SK-N-SH (cell line): ENCODE measurements at regions not wholly inside any gene's neighbourhood (a gene's known extent, or its start where the extent isn't known, plus 50 kb on each side); places are given as distances from the start of the nearest gene placed in this dataset.

ENCODE experiments used
- CHD2 ChIP-seq: fragments of 150-350 bp; IDR thresholded peaks from 2 replicates; pipeline ENCODE4 v1.6.1; 2018; ENCODE audit warnings: low read length; ENCODE audit not compliant: partially characterized antibody
- NRF1 ChIP-seq: IDR thresholded peaks from 2 replicates; pipeline ENCODE4 v1.6.1; 2012; ENCODE audit warnings: low read depth, mild to moderate bottlenecking, low read length
- POLR2AphosphoS5 ChIP-seq: IDR thresholded peaks from 2 replicates; pipeline ENCODE4 v1.6.1; 2012; ENCODE audit warnings: low read depth, low read length
- RAD21 ChIP-seq: IDR thresholded peaks from 2 replicates; pipeline ENCODE4 v1.6.1; 2012; ENCODE audit warnings: mild to moderate bottlenecking, low read length
- SMC3 ChIP-seq: IDR thresholded peaks from 2 replicates; pipeline ENCODE4 v1.6.1; 2012; ENCODE audit warnings: low read depth, low read length, improper control_type of control experiment
- YY1 ChIP-seq: IDR thresholded peaks from 2 replicates; pipeline ENCODE4 v1.4.0; 2012; ENCODE audit warnings: low read depth, mild to moderate bottlenecking
- TF ChIP-seq, protein P1 (sequence below): fragments of 200-600 bp; sonication (generic); IDR thresholded peaks from 2 replicates; pipeline ENCODE4 v1.6.1; 2017; ENCODE audit warnings: antibody characterized with exemption, mild to moderate bottlenecking, moderate library complexity
- TF ChIP-seq, protein P2 (sequence below): IDR thresholded peaks from 2 replicates; pipeline ENCODE4 v1.4.0; 2012; ENCODE audit warnings: low read depth, borderline replicate concordance
- TF ChIP-seq, protein P3 (sequence below): IDR thresholded peaks from 2 replicates; pipeline ENCODE4 v1.4.0; 2012; ENCODE audit warnings: low read depth, borderline replicate concordance
- TF ChIP-seq, protein P4 (sequence below): IDR thresholded peaks from 2 replicates; pipeline ENCODE4 v1.6.1; 2012; ENCODE audit warnings: mild to moderate bottlenecking, low read depth, low read length, moderate library complexity
- TF ChIP-seq, protein P5 (sequence below): fragments of 150-350 bp; IDR thresholded peaks from 2 replicates; pipeline ENCODE4 v1.6.1; 2017; ENCODE audit warnings: antibody characterized with exemption, low read length, low read depth, borderline replicate concordance

DNA sequence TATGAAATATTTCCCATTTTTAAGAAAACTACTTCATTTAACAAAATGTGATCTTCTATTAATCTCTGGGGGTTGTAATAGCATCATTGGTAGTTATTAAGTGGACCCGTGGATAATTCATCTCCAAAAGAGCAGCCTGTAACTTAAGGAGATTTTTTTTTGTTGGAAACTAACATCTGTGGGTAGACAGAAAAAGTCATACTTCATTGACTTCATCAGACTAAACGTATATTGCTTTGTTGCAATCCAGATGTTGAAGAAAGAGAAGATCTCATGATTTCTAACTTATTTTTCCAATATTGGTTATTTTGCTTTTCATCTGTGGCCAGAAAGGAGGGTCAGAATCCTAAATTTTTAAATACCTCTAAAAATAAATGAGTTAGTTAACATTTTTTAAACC lies 296.5 kb upstream of the MIR17HG start:
- TF ChIP-seq, protein P1, sequence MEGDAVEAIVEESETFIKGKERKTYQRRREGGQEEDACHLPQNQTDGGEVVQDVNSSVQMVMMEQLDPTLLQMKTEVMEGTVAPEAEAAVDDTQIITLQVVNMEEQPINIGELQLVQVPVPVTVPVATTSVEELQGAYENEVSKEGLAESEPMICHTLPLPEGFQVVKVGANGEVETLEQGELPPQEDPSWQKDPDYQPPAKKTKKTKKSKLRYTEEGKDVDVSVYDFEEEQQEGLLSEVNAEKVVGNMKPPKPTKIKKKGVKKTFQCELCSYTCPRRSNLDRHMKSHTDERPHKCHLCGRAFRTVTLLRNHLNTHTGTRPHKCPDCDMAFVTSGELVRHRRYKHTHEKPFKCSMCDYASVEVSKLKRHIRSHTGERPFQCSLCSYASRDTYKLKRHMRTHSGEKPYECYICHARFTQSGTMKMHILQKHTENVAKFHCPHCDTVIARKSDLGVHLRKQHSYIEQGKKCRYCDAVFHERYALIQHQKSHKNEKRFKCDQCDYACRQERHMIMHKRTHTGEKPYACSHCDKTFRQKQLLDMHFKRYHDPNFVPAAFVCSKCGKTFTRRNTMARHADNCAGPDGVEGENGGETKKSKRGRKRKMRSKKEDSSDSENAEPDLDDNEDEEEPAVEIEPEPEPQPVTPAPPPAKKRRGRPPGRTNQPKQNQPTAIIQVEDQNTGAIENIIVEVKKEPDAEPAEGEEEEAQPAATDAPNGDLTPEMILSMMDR: no peak
- TF ChIP-seq YY1 (no peak), CHD2 (no peak), NRF1 (no peak), POLR2AphosphoS5 (no peak), SMC3 (no peak), RAD21 (no peak)
- TF ChIP-seq, protein P2, sequence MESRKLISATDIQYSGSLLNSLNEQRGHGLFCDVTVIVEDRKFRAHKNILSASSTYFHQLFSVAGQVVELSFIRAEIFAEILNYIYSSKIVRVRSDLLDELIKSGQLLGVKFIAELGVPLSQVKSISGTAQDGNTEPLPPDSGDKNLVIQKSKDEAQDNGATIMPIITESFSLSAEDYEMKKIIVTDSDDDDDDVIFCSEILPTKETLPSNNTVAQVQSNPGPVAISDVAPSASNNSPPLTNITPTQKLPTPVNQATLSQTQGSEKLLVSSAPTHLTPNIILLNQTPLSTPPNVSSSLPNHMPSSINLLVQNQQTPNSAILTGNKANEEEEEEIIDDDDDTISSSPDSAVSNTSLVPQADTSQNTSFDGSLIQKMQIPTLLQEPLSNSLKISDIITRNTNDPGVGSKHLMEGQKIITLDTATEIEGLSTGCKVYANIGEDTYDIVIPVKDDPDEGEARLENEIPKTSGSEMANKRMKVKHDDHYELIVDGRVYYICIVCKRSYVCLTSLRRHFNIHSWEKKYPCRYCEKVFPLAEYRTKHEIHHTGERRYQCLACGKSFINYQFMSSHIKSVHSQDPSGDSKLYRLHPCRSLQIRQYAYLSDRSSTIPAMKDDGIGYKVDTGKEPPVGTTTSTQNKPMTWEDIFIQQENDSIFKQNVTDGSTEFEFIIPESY: no peak
- TF ChIP-seq, protein P3, sequence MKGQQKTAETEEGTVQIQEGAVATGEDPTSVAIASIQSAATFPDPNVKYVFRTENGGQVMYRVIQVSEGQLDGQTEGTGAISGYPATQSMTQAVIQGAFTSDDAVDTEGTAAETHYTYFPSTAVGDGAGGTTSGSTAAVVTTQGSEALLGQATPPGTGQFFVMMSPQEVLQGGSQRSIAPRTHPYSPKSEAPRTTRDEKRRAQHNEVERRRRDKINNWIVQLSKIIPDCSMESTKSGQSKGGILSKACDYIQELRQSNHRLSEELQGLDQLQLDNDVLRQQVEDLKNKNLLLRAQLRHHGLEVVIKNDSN: no peak
- TF ChIP-seq, protein P4, sequence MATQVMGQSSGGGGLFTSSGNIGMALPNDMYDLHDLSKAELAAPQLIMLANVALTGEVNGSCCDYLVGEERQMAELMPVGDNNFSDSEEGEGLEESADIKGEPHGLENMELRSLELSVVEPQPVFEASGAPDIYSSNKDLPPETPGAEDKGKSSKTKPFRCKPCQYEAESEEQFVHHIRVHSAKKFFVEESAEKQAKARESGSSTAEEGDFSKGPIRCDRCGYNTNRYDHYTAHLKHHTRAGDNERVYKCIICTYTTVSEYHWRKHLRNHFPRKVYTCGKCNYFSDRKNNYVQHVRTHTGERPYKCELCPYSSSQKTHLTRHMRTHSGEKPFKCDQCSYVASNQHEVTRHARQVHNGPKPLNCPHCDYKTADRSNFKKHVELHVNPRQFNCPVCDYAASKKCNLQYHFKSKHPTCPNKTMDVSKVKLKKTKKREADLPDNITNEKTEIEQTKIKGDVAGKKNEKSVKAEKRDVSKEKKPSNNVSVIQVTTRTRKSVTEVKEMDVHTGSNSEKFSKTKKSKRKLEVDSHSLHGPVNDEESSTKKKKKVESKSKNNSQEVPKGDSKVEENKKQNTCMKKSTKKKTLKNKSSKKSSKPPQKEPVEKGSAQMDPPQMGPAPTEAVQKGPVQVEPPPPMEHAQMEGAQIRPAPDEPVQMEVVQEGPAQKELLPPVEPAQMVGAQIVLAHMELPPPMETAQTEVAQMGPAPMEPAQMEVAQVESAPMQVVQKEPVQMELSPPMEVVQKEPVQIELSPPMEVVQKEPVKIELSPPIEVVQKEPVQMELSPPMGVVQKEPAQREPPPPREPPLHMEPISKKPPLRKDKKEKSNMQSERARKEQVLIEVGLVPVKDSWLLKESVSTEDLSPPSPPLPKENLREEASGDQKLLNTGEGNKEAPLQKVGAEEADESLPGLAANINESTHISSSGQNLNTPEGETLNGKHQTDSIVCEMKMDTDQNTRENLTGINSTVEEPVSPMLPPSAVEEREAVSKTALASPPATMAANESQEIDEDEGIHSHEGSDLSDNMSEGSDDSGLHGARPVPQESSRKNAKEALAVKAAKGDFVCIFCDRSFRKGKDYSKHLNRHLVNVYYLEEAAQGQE: no peak
- TF ChIP-seq, protein P5, sequence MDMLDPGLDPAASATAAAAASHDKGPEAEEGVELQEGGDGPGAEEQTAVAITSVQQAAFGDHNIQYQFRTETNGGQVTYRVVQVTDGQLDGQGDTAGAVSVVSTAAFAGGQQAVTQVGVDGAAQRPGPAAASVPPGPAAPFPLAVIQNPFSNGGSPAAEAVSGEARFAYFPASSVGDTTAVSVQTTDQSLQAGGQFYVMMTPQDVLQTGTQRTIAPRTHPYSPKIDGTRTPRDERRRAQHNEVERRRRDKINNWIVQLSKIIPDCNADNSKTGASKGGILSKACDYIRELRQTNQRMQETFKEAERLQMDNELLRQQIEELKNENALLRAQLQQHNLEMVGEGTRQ: no peak
